ENCODE measurements at regions not wholly inside any gene's neighbourhood (a gene's known extent, or its start where the extent isn't known, plus 50 kb on each side); places are given as distances from the start of the nearest gene placed in this dataset.

DNA sequence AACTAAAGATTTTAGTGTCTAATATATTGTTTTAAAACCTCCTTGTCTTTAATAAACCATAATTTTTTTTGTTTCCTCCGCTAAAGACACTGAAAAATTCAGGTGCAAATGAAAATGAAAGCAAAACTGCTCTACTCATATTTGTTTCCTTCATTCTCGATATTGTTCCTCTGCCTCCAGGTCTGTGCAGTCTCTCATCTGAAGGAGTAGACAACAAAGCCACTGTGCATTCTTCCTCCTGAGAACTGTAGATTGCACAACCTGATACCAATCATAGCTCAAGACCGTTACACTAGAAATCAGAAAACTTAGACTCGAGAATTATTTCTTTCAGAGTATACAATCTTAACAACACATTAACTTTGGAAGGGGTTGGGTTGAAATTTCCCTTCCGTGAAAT is 373.1 kb upstream of the CXADR start:
- WGBS, 4 donors = 64 to 74% (median 69%) methylated on average over 5 of the region's 5 CpGs
- Histone ChIP-seq H3K4me1 (no peaks in the 10 kb centered on the region), H3K27ac (peak overlapping the region in 5 of 12 donors; percentile 11 to 44 (median 39)), H3K9me3 (peaks cover 0 to under 1% (median 0%) of the 10 kb centered on the region in 12 donors), H3K27me3 (no peaks in the 10 kb centered on the region), H3K4me3 (peak overlapping the region in 10 of 12 donors; percentile 2 to 58 (median 45)), H3K36me3 (no peaks in the 10 kb centered on the region)
- no peak for ATAC-seq
- TF ChIP-seq, protein P1, sequence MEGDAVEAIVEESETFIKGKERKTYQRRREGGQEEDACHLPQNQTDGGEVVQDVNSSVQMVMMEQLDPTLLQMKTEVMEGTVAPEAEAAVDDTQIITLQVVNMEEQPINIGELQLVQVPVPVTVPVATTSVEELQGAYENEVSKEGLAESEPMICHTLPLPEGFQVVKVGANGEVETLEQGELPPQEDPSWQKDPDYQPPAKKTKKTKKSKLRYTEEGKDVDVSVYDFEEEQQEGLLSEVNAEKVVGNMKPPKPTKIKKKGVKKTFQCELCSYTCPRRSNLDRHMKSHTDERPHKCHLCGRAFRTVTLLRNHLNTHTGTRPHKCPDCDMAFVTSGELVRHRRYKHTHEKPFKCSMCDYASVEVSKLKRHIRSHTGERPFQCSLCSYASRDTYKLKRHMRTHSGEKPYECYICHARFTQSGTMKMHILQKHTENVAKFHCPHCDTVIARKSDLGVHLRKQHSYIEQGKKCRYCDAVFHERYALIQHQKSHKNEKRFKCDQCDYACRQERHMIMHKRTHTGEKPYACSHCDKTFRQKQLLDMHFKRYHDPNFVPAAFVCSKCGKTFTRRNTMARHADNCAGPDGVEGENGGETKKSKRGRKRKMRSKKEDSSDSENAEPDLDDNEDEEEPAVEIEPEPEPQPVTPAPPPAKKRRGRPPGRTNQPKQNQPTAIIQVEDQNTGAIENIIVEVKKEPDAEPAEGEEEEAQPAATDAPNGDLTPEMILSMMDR (IDR thresholded peaks at IDR 0.05) = no peak
- TF ChIP-seq POLR2A (IDR thresholded peaks at IDR 0.05) = no peak
- intact Hi-C loops (cut with DNase I) = no loop called here
- DNase-seq = no peak

- ATAC-seq (no peak), DNase-seq (no peak)
- Histone ChIP-seq H3K9me3 (peaks cover 0 to 21% (median 0%) of the 10 kb centered on the region in 12 donors), H3K27ac (no peak overlapping the region), H3K4me3 (no peak overlapping the region), H3K4me1 (no peaks in the 10 kb centered on the region), H3K36me3 (no peaks in the 10 kb centered on the region), H3K27me3 (no peaks in the 10 kb centered on the region)
- intact Hi-C loops (cut with DNase I) = no loop called here
- WGBS, 4 donors = 79 to 84% (median 82%) methylated on average over 5 of the region's 5 CpGs
- TF ChIP-seq POLR2A (IDR thresholded peaks at IDR 0.05) = no peak
- TF ChIP-seq, protein P1 (IDR thresholded peaks at IDR 0.05) = no peak
Observed at GRCh38 chr21:17146426-17146825, 366.4 kb upstream of the CXADR start.

DNA sequence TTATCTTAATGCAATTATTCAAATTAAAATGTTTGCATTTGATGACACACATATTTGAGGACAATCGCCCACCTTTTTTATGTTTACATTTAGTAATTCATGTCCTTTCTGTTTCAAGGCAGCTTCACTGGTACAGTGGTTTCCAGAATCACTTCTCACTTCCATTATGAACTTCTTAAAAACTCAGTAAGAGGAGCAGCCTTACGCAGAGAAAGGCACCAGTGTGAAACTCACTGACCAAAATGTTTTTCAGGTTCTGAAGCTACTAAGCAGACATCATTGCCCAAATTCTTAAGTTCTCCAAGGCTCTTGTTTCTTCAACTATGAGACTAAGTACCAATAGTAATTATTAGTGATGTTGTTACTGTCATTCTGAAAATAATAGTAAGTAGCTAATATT is 353.1 kb upstream of the CXADR start:
- no peak for ATAC-seq

GRCh38 chr21:17185674-17186073 is 327.2 kb upstream of the CXADR start:
- Histone ChIP-seq H3K36me3 (no peaks in the 10 kb centered on the region), H3K27me3 (no peaks in the 10 kb centered on the region), H3K4me1 (no peaks in the 10 kb centered on the region), H3K9me3 (peaks cover 0 to 41% (median 7%) of the 10 kb centered on the region in 12 donors), H3K4me3 (no peak overlapping the region), H3K27ac (peak overlapping the region in 1 of 12 donors; percentile 20)
- WGBS, 4 donors = 33 to 50% (median 40%) methylated on average over 3 of the region's 3 CpGs
- intact Hi-C loops (cut with DNase I) = no loop called here
- DNase-seq = peak in 3 of 5 donors; percentile 8 to 29 (median 18)
- TF ChIP-seq, protein P1 (IDR thresholded peaks at IDR 0.05) = no peak
- no peak for TF ChIP-seq POLR2A (IDR thresholded peaks at IDR 0.05)
- ATAC-seq = peak; percentile 64 to 80 (median 74)

More for the DNA sequence above, 353.1 kb upstream of the CXADR start:
- DNase-seq = no peak
- TF ChIP-seq, protein P1 (IDR thresholded peaks at IDR 0.05) = no peak
- no peak for TF ChIP-seq POLR2A (IDR thresholded peaks at IDR 0.05)
- Histone ChIP-seq H3K27me3 (no peaks in the 10 kb centered on the region), H3K36me3 (no peaks in the 10 kb centered on the region), H3K27ac (no peak overlapping the region), H3K4me3 (no peak overlapping the region), H3K9me3 (peaks cover 0 to 13% (median 0%) of the 10 kb centered on the region in 12 donors), H3K4me1 (peaks cover 0 to 8% (median 0%) of the 10 kb centered on the region in 12 donors)
- 74 to 79% (median 77%) methylated on average over 2 of the region's 2 CpGs for WGBS, 4 donors
- intact Hi-C loops (cut with DNase I) = no loop called here

Data from heart left ventricle (tissue), 16 donors.